Spleen (tissue), 7 donors: ENCODE measurements at regions not wholly inside any gene's neighbourhood (a gene's known extent, or its start where the extent isn't known, plus 50 kb on each side); places are given as distances from the start of the nearest gene placed in this dataset.

Experiments used
- POLR2A ChIP-seq, 3 donors: fragments of 450-650 bp; IDR thresholded peaks; one replicate each; pipeline ENCODE4 v1.5.1; 2017; ENCODE audit warnings: antibody characterized with exemption in 3 of 3, mild to moderate bottlenecking in 1 of 3
- TF ChIP-seq, protein P1 (sequence below), 11 experiments: fragments of 200-600 bp in 7 of 11; fragments of 450-650 bp in 4 of 11; sonication (generic) in 4 of 11; IDR thresholded peaks in 8 of 11; conservative IDR thresholded peaks in 3 of 11; 1 replicate in 7 of 11; 2 replicates in 4 of 11; pipeline versions ENCODE4 v1.4.0 to v1.8.0; 2016 to 2021; ENCODE audit warnings: antibody characterized with exemption in 11 of 11, inconsistent platforms in 4 of 11, mild to moderate bottlenecking in 1 of 11
- donor health status: DM: no; HTN: no; CAD: no; lungs with moderate emphysema.
- donor health status: DM: no; HTN: no; CAD: no.
- donor health status: DM: no; HTN: no; CAD: no.

DNA sequence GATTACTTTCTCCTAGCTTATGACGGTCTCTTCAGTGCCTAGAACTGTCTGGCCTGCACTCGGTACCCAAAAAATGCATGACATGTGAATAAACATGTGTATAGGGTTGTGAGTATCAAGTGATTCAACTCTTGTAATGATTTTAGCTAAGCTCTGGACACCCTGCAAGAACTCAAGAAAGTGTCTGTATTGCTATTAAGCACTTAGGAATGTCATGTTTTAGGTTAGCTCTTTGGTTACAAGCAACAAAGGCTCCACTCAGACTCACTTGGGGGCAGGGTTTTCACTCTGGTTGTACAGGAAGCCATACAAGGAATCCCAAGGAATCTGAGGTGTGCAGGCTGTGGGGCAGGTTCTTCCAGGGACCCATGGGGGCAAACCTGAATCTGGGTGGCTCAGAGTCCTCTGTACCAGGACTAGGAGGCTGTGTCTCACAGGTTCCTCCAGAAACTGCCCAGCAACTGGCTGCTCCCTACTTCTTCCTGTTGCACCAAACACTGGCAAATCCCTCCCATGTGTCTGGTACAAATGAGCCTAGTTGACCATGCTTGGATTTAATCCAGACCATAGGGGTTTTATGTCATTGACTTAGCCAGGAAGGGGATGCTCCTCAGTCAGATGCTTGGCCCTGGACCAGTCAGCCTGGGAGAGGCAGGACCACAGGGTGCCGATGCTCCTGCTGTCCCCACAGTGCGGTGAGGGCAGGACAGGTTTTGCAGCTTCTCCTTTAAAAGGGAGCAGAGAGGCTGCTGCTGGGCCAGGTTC is 77.9 kb upstream of the CDH4 start:
- TF ChIP-seq, protein P1, sequence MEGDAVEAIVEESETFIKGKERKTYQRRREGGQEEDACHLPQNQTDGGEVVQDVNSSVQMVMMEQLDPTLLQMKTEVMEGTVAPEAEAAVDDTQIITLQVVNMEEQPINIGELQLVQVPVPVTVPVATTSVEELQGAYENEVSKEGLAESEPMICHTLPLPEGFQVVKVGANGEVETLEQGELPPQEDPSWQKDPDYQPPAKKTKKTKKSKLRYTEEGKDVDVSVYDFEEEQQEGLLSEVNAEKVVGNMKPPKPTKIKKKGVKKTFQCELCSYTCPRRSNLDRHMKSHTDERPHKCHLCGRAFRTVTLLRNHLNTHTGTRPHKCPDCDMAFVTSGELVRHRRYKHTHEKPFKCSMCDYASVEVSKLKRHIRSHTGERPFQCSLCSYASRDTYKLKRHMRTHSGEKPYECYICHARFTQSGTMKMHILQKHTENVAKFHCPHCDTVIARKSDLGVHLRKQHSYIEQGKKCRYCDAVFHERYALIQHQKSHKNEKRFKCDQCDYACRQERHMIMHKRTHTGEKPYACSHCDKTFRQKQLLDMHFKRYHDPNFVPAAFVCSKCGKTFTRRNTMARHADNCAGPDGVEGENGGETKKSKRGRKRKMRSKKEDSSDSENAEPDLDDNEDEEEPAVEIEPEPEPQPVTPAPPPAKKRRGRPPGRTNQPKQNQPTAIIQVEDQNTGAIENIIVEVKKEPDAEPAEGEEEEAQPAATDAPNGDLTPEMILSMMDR (IDR thresholded peaks at IDR 0.05 in 8 of 11, conservative IDR thresholded peaks at IDR 0.05 in 3 of 11) = no peak
- TF ChIP-seq POLR2A (IDR thresholded peaks at IDR 0.05) = no peak
